ENCODE measurements at regions not wholly inside any gene's neighbourhood (a gene's known extent, or its start where the extent isn't known, plus 50 kb on each side); places are given as distances from the start of the nearest gene placed in this dataset.

DNA sequence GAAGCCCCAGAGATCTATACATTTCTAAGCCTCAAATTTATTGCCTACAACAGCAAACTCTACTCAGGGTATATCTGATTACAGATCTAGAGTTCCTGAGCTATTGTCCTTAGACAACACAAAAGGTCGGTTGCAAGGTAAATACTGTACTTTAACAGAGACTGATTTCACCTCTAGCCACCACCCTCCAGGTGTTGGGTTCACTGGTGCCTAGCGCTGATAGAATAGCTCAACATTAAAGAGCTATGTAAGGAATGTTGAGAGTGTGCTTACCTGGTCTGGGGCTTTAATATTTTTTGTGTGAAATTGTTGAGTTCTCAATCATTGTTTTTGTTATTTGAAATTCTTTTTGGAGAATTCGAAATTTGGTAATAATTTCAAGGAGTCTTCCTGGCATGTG, 277.0 kb upstream of the PSMD7 start:
- TF ChIP-seq, protein P1, sequence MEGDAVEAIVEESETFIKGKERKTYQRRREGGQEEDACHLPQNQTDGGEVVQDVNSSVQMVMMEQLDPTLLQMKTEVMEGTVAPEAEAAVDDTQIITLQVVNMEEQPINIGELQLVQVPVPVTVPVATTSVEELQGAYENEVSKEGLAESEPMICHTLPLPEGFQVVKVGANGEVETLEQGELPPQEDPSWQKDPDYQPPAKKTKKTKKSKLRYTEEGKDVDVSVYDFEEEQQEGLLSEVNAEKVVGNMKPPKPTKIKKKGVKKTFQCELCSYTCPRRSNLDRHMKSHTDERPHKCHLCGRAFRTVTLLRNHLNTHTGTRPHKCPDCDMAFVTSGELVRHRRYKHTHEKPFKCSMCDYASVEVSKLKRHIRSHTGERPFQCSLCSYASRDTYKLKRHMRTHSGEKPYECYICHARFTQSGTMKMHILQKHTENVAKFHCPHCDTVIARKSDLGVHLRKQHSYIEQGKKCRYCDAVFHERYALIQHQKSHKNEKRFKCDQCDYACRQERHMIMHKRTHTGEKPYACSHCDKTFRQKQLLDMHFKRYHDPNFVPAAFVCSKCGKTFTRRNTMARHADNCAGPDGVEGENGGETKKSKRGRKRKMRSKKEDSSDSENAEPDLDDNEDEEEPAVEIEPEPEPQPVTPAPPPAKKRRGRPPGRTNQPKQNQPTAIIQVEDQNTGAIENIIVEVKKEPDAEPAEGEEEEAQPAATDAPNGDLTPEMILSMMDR (conservative IDR thresholded peaks at IDR 0.05 in 1 of 2, IDR thresholded peaks at IDR 0.05 in 1 of 2; ENCODE audit: low read depth in 1 of 2, low read length in 2 of 2) = no peak
- TF ChIP-seq EZH2 (IDR thresholded peaks at IDR 0.05; ENCODE audit: low read length, missing control alignments) = no peak

Measured in fibroblast of lung (primary cell).